Astrocyte of the hippocampus (primary cell): ENCODE measurements at regions not wholly inside any gene's neighbourhood (a gene's known extent, or its start where the extent isn't known, plus 50 kb on each side); places are given as distances from the start of the nearest gene placed in this dataset.
A peak's percentile ranks its signal among the peaks of the same experiment; 100 is the strongest.
"Not testable (repeated sequence)": the region's sequence is repeated elsewhere in the genome, so short reads cannot be mapped to it uniquely, and the experiment has no call there.

Experiments used
- DNase-seq: peaks from one replicate; pipeline ENCODE4 v3.0.0; 2011; ENCODE audit warnings: low read depth, low spot score

GRCh38 chrX:87236830-87237440 lies 280.7 kb upstream of the KLHL4 start:
- no peak for DNase-seq

GRCh38 chrX:87265518-87265917 lies 252.1 kb upstream of the KLHL4 start:
- no peak for DNase-seq

GRCh38 chrX:87272491-87272890 lies 245.1 kb upstream of the KLHL4 start:
- no peak for DNase-seq

GRCh38 chrX:87299563-87300160 lies 217.9 kb upstream of the KLHL4 start:
- DNase-seq, result peak; percentile 15

GRCh38 chrX:87310780-87311179 lies 206.8 kb upstream of the KLHL4 start:
- DNase-seq, result no peak

- no peak for DNase-seq
These were observed 190.3 kb upstream of the KLHL4 start for GRCh38 chrX:87327267-87327666.

GRCh38 chrX:87337267-87337666 lies 180.3 kb upstream of the KLHL4 start:
- DNase-seq, result no peak

- peak; percentile 35 for DNase-seq
These were observed 179.1 kb upstream of the KLHL4 start for GRCh38 chrX:87338510-87338909.

- no peak for DNase-seq
These were observed 146.7 kb upstream of the KLHL4 start for GRCh38 chrX:87370865-87371264.

GRCh38 chrX:87374324-87374723 lies 143.3 kb upstream of the KLHL4 start:
- DNase-seq, result no peak

GRCh38 chrX:87376896-87377295 lies 140.7 kb upstream of the KLHL4 start:
- DNase-seq, result no peak

GRCh38 chrX:87388381-87388780 lies 129.2 kb upstream of the KLHL4 start:
- no peak for DNase-seq

- DNase-seq, result no peak
These were observed 125.9 kb upstream of the KLHL4 start for GRCh38 chrX:87391742-87392141.

- DNase-seq, result no peak
These were observed 125.2 kb upstream of the KLHL4 start for GRCh38 chrX:87392369-87392768.

GRCh38 chrX:87397103-87397886 lies 120.3 kb upstream of the KLHL4 start:
- DNase-seq, result peak; percentile 1

- no peak for DNase-seq
These were observed 115.3 kb upstream of the KLHL4 start for GRCh38 chrX:87402256-87402655.

- DNase-seq, result no peak
These were observed 114.1 kb upstream of the KLHL4 start for GRCh38 chrX:87403551-87403950.

GRCh38 chrX:87409113-87409841 lies 108.3 kb upstream of the KLHL4 start:
- peak; percentile 96 for DNase-seq

GRCh38 chrX:87425618-87426017 lies 92.0 kb upstream of the KLHL4 start:
- no peak for DNase-seq

GRCh38 chrX:87434618-87435017 lies 83.0 kb upstream of the KLHL4 start:
- DNase-seq, result no peak

- not testable (repeated sequence) for DNase-seq
These were observed 69.0 kb upstream of the KLHL4 start for GRCh38 chrX:87448613-87449012.

GRCh38 chrX:87465757-87466156 lies 51.8 kb upstream of the KLHL4 start:
- DNase-seq, result not testable (repeated sequence)
